ENCODE measurements at regions not wholly inside any gene's neighbourhood (a gene's known extent, or its start where the extent isn't known, plus 50 kb on each side); places are given as distances from the start of the nearest gene placed in this dataset.

GRCh38 chr9:95822583-95823431 is 52.7 kb upstream of the ERCC6L2 start:
- peak; percentile 41 for DNase-seq

DNA sequence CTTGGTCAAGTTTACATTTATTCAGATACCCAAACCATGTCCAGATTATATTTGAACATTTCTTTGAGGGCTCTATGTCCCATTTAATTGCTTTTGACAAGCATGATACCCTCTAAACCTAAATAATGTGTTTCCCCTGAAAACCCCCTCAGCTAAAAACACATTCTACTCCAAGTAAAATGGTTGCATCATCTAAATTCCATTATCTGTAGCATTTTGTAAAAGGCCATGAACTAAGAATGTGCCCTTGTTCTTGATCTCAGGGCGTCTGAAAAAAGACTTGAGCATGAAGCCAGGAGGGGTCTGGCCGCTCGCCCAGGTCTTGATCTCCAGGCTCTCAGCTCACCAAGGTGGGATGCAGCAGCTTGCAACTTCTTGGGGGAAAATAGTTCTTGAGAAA is 53.5 kb upstream of the ERCC6L2 start:
- no peak for DNase-seq

DNA sequence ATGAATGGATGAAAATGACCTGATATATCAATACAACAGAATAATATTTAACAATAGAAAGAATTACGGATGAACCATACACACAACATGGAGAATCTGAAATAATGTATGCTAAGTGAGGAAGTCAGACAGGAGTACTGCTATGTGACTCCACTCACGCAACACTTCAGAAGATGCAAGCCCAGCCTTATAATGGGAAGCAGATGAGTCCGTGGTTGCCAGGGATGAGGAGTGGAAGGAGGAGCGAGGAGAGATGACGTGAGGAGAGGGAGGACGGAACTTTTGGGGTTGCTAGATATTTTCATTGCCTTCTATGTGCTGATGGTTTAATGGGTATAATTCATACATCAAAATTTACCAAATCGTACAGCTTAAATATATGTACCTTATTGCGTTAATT is 55.4 kb upstream of the ERCC6L2 start:
- no peak for DNase-seq

GRCh38 chr9:95819636-95820035 is 55.9 kb upstream of the ERCC6L2 start:
- DNase-seq = no peak

DNA sequence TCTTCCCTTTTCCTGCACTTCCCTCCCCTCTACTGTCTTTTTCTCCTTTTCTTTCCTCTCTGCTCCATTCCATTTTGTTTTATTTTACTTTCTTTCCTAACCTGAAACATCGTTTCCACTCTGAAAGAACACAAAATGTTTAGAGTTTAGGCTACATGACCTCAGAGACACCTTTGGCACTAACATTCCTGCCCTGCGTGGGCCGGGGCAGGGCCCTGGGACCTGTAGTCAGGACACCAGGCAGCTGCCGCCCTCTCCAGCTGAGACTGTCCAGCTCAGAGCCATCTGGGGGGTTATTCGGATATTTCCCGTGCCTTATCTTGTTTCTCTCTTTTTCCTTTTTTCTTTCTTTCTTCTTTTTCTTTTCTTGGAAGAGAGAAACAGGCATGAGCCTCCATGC is 58.3 kb upstream of the ERCC6L2 start:
- no peak for DNase-seq

DNA sequence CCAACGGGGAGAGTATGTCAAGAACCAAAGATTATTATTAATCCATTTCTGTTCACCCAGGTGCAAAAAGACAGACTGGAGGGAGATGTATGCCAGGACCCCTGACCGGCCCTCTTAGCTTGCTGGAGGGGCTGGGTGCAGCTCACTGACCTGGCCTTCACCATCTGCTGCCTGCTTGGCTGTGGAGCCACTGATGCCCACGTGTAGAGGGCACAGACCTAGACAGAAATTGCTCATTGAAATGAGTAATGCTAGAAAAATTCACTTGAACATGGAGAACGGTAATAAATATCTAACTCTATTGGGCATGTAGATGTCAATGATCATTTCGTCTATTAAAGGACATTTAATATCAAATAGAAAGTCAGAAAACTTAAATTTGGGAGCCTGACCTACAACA is 58.8 kb upstream of the ERCC6L2 start:
- DNase-seq = no peak

- DNase-seq = no peak
Measured at GRCh38 chr9:95815961-95816360, 59.5 kb upstream of the ERCC6L2 start.

- no peak for DNase-seq
Measured at GRCh38 chr9:95815133-95815532, 60.4 kb upstream of the ERCC6L2 start.

DNA sequence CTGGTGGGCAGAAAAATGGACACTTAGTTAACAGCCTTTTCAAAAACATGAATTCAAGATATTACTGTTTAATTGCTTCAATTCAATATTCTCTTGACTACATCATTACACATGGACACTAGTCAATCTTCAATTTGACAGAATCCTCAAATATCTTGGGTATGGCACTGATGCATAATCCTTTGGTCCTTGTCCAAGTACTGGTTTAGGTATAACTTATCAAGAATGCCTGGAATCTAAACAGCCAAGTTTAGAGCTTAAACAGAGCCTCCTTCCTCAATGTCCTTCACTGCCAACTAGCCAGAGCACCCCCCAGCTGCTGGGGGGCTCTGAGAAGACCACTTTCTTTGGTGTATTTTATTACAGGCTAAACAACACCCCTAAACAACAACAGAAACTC is 61.6 kb upstream of the ERCC6L2 start:
- no peak for DNase-seq

- no peak for DNase-seq
Measured at GRCh38 chr9:95810814-95811213, 64.7 kb upstream of the ERCC6L2 start.

- no peak for DNase-seq
Measured at GRCh38 chr9:95810133-95810532, 65.4 kb upstream of the ERCC6L2 start.

GRCh38 chr9:95809686-95810085 is 65.8 kb upstream of the ERCC6L2 start:
- no peak for DNase-seq

DNA sequence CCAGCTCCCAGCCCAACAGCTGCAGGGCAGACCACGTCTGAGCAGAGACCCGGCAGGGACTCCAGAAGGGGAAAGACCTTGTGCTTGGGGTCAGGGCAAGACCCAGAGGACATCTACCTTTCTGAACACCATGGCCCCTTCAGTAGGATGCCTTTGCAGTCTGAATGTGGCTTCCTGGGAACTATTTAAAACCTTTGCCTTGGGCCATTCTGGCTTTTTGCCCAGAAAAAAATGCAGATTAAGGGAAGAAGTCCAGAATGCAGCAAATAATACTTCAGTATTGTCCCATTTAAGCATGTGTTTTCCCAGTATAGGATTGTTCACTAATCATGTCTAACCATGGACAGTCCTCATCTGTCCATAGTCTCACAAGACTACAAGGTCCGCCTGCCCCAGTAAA is 67.5 kb upstream of the ERCC6L2 start:
- no peak for DNase-seq

DNA sequence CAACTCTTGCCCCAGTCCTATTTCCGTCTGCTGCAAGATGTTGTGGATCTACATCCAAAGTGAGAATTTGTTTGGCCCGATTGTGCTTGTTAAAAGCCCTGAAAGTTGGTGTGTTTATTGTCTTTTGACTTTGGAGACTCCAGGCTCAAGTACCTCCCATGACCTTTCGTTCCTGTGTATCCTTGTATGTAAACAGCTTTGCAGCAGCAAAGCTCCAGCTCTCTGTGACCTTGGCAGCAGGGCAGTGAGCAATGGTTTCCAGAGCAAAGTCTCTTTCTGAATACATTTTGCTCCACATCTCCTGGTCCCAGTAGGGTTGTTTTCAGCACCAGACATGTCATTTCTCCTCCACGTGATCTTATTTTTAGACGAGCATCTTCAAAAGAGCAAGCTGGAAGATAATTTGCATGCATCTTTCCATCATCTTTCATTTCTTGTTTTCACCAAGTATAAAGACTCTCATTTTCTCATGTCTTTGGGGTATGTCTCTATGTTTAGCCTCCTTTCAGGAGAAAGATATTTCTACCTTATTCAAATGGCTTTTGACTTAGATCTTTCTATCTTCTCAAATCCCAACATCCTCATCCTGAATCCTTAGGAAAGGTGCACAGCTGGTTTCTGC is 68.1 kb upstream of the ERCC6L2 start:
- no peak for DNase-seq

GRCh38 chr9:95803197-95803596 is 72.3 kb upstream of the ERCC6L2 start:
- no peak for DNase-seq

DNA sequence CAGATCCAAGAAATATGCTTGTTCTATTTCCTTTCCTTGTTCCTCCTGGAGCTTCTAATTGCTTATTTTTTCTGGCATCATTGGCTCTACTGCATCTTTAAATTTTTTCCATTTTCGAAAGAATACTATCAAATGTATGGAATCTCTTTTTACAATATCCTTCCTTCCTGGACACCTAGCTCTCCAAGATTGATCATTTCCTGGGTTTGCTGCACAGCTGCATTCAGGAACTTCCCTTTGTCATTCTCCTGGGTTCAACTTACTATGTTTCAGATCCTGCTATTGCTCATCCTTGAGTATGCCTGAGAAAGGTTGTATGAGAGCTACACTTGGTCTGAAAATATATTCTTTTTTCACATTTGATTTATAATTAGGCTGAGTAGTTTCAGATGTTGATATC is 73.7 kb upstream of the ERCC6L2 start:
- DNase-seq = no peak

DNA sequence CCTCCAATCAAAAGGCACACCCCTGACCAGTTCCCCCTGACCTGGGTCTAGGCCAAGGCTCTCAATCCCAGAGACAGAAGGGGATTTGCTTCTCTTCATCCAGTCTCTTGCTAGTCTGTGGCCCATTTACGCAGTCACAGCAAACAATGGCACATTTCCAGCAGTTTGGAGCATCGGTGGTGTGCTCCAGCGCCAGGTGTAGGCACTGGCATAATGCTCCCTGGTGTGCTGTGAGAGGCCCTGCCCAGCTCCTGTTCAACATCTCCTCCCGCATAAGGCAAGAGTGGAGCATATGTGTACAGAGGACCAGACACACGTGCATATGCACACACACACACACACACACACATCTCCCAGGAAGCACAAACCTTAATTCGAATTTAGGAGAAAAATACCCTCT is 79.5 kb upstream of the ERCC6L2 start:
- DNase-seq = no peak

DNA sequence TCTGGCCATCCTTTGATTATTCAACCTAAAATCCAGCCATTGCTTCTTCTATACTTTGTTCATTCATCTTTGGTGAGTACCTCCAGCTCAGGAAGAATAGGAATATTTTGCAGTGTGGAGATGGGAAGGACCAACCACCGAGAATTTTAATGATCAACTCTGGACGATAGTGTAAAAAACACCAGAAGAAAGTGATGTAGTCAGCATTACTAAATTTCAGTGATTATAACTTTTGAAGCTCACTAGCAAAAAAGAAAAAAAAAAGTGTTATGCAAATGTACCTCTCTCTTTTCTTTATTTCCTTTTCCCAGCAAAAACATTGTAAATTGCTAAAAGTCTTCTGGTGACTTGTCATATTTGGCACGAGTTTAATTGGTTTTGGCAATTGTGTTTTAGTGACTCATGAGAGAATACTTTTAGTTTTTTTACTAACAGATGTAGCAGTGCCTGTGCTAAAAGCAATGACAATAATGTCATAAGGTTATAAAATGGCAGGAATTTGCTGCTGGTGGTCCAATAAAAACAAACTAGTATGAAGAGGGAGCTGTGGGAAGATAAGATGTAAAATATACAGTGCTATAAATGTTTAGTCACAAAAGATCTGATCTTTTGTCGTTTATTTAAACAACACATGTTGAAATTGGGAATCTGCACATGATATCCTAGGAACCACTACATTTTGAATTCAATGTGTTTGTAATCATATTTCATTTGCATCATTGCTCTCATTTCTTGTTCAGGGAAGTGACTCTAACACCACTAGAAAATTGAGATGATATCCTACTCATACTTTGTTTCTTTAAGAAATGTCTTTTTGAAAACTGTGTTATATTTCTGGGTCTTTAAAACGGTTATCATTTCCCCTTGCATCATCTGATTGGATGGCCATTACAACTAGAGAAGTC is 81.3 kb upstream of the ERCC6L2 start:
- no peak for DNase-seq

DNA sequence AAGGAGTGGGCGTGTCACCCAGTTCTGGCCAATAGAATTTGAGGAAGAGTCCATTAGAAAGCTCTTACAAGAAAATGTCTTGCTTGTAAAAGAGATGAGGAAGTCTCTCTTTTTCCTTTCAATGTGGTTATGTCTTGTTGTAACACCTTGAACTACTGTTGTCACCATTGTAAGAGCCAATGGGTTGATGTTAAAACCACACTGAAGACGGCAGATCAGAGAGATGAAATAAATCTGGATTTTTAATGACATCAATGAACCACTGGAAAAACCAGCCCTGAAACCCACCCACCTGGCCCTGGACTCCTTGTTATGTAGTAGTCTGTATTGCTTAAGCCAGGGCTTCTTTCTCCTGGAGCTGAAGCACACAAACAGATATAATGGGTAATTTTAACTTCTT is 83.8 kb upstream of the ERCC6L2 start:
- DNase-seq = no peak

- DNase-seq = no peak
Measured at GRCh38 chr9:95791286-95791685, 84.2 kb upstream of the ERCC6L2 start.

GRCh38 chr9:95788521-95788991 is 86.9 kb upstream of the ERCC6L2 start:
- DNase-seq = no peak

- DNase-seq = no peak
Measured at GRCh38 chr9:95788021-95788420, 87.5 kb upstream of the ERCC6L2 start.

DNA sequence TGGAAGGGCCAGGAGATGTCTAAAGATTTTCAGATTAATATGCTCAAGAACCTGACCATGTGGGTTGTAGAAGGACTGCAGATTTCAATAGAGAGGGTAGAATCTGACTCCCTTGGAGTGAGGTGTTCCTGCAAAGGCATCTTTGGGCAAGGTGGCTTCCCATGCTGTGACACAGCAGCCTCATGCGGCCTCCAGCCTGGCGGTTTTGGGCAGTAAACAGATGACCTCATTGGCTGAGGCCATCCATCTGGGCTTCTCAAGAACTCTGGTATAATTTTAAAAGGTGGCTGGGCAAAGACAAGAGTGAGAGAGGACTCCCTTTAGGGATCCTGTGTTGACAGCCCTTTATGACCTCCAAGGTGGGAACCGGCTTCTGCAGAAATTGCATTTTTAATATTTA is 90.3 kb upstream of the ERCC6L2 start:
- DNase-seq = no peak

DNA sequence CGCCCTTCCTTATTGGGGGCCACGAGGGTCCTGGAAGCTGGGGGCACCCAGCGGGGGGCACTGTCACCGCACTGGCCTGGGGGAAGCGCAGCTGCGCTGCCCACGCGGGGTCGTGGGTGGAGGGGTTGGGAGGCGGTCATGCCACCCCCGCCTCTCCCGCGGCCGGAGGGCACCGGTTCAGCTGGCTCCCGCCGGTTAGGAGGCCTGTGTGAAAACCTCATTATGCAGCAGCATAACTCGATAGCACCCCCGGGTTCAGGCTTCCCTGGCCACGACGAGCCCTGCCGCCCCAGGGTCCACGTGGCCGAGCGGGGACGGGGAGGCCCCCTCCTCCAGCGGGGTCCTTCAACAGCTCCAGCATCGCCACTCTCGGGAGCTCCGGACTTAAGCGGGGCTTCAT is 91.2 kb upstream of the ERCC6L2 start:
- DNase-seq = no peak
